ENCODE measurements at regions not wholly inside any gene's neighbourhood (a gene's known extent, or its start where the extent isn't known, plus 50 kb on each side); places are given as distances from the start of the nearest gene placed in this dataset.

DNA sequence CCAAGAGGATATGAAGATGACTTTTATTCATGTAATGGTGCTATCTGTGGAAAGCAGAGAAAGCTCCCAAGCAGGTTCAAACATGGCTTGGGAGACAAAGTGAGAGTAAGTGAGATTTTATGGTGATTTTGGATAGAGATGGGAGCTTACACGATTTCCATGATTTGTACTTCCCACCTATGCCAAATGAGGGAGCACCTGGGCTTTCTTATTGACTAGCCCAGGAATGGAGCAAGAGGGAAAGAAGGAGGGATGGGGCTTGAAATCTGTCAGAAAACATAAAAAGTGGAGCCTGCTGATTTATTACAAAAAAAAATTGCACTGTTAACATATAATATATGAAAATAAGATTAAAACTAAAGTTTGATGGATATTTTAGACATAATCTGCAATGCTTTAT, 703.5 kb upstream of the PABPC4L start:
- TF ChIP-seq, protein P1, sequence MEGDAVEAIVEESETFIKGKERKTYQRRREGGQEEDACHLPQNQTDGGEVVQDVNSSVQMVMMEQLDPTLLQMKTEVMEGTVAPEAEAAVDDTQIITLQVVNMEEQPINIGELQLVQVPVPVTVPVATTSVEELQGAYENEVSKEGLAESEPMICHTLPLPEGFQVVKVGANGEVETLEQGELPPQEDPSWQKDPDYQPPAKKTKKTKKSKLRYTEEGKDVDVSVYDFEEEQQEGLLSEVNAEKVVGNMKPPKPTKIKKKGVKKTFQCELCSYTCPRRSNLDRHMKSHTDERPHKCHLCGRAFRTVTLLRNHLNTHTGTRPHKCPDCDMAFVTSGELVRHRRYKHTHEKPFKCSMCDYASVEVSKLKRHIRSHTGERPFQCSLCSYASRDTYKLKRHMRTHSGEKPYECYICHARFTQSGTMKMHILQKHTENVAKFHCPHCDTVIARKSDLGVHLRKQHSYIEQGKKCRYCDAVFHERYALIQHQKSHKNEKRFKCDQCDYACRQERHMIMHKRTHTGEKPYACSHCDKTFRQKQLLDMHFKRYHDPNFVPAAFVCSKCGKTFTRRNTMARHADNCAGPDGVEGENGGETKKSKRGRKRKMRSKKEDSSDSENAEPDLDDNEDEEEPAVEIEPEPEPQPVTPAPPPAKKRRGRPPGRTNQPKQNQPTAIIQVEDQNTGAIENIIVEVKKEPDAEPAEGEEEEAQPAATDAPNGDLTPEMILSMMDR (IDR thresholded peaks at IDR 0.05; ENCODE audit: borderline replicate concordance, insufficient read depth, low read depth, low read length), result no peak
- no peak overlapping the region for H3K4me3 ChIP-seq (ENCODE audit: low read depth, low read length)

DNA sequence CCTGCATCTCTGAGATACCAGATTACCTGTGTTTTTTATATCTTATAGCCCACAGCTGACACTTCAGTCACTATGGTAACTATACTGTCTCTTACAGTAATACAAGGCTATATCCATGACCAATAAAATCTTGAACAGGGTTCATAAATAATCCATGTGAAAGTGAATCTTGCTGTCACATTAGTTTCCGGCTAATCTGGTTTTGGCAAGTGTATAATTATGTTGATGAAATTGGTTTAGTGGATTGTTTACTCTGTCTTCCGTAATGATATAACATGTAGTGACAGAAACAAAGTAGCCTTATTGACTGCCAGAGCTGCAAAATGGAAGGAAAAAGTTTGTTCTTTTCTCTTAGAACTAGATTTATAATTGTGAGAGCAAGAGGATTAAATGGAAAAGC, 686.6 kb upstream of the PABPC4L start:
- H3K4me3 ChIP-seq (ENCODE audit: low read depth, low read length), result no peak overlapping the region
- TF ChIP-seq, protein P1 (IDR thresholded peaks at IDR 0.05; ENCODE audit: borderline replicate concordance, insufficient read depth, low read depth, low read length), result no peak

DNA sequence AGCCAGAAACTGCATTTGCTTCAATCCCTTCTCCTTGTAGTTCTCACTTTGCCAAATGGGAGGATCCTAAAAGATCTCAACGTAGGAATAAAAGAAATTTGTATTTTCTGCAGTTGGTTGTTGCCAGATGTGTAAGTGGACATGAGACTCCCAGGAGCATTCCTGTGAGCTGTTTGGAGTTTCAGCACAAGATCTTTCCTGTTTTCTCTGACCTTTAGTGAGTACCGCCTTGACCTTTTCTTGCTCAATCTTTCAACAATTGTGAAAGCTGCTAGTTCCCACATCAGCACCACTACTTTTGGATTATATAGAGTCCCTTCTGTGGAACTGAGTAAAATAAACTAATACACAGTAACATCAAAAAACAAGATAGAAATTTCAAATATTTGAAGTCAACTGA, 683.8 kb upstream of the PABPC4L start:
- H3K4me3 ChIP-seq (ENCODE audit: low read depth, low read length), result no peak overlapping the region
- TF ChIP-seq, protein P1 (IDR thresholded peaks at IDR 0.05; ENCODE audit: borderline replicate concordance, insufficient read depth, low read depth, low read length), result no peak

DNA sequence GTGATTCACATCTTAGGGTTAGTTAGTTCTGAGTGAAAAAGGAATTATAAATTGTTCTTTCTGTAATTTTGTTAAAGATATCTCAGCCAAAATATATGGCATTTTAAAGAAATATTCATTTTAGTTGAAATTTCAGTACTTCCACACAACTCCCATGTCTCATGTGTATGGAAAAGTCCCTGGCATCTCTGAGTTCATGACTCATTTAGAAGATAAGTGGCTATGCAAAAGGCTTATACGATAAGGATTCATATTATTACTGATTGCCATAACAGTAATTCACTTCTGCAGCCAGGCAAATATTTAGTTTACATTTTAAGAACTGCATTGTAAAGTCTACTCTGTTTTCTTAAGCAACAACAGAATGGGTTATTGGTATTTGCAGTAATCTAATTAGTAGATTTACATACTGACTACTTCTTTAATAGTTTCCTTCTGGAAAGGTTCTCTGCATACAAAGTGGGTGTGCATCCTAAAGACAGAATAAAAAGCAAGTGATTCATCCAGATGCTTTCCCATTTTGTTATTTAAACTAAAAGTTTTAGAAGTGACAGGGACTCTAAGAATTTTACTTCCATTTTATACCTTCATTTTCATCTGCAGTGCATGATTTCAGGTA, 682.4 kb upstream of the PABPC4L start:
- H3K4me3 ChIP-seq (ENCODE audit: low read depth, low read length), result no peak overlapping the region
- TF ChIP-seq, protein P1 (IDR thresholded peaks at IDR 0.05; ENCODE audit: borderline replicate concordance, insufficient read depth, low read depth, low read length), result no peak

DNA sequence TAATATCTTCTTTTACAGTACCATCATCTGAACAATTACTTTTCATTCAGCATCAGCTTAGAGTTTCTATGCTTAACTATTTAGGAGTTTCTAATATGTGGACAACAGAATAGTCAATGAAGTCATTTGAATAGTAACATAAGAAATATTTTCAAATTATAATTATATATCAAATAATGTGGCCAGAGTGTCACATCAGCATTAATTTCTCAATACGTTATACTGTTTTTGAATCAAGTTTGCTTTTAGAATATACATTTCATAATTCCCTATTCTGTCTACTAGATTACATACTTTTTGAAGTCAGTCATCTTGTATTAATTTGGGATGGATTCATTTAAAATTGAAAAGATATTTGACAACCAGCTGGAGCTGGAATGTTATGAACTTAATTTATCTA, 677.4 kb upstream of the PABPC4L start:
- no peak overlapping the region for H3K4me3 ChIP-seq (ENCODE audit: low read depth, low read length)
- TF ChIP-seq, protein P1 (IDR thresholded peaks at IDR 0.05; ENCODE audit: borderline replicate concordance, insufficient read depth, low read depth, low read length), result no peak

DNA sequence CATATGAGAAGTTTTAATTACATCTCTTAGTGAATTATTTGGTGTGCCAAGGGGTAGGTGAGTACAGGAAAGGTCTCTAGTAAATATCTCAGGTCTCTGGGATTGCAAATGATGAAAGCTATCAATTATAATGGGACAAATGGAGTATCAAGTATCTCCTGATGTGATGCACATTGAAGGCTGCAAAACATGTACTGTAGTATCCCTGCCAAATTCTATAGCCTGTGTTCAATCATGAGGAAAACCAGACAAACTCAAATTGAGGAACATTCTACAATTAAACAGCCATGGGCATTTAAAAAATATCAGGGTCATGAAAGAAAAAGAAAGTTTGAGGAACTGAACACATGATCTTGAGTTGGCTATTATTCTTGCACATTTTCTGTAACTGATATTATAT, 665.4 kb upstream of the PABPC4L start:
- TF ChIP-seq, protein P1 (IDR thresholded peaks at IDR 0.05; ENCODE audit: borderline replicate concordance, insufficient read depth, low read depth, low read length), result no peak
- no peak overlapping the region for H3K4me3 ChIP-seq (ENCODE audit: low read depth, low read length)

DNA sequence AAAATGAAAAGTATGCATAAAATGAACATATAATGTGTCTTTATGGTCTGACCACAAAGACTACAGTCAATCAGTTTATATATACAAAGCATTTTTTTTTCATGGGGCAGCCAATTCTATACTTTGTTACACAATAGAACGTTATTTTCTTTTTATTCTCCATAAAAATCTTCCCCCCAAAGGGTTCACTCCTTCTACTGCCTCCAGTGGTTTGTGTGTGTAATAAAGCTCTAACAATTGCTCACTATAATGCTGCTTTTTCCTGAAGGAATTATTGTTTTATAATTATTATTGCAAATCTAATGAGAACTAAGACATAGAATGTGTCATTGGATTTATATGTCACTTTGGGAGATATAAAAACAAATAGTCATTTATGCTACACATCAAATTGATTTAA, 664.1 kb upstream of the PABPC4L start:
- H3K4me3 ChIP-seq (ENCODE audit: low read depth, low read length), result no peak overlapping the region
- TF ChIP-seq, protein P1 (IDR thresholded peaks at IDR 0.05; ENCODE audit: borderline replicate concordance, insufficient read depth, low read depth, low read length), result no peak

All from GM12875 (cell line).